ENCODE measurements at regions not wholly inside any gene's neighbourhood (a gene's known extent, or its start where the extent isn't known, plus 50 kb on each side); places are given as distances from the start of the nearest gene placed in this dataset.

DNA sequence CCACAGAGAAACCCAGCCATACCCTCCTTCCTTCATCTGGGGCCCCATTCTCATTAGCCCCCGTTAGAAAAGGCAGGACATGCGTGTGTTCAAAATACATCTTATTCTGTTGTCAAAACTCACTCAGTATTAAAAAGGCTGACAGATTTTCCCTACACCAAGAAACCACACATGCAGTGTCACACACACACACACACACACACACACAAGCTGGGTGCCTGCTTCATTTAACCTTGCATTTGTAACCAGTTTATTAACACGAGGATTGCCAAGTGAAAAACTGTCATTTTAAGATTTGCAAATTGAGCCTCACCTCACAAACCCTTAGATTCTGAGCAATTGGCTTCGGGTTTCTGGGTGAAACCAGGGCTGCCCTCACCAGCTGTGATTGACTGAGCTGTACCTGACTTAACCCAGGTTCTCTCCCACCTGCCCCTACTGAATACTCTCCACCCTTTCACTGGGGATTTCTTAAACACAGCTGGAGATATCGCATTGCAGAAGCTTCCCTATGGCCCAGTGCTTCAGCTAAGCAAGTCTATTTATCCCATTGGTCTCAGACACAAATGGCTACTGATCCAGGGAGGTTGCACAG is 172.7 kb upstream of the ZNF507 start:
- TF ChIP-seq, protein P1, sequence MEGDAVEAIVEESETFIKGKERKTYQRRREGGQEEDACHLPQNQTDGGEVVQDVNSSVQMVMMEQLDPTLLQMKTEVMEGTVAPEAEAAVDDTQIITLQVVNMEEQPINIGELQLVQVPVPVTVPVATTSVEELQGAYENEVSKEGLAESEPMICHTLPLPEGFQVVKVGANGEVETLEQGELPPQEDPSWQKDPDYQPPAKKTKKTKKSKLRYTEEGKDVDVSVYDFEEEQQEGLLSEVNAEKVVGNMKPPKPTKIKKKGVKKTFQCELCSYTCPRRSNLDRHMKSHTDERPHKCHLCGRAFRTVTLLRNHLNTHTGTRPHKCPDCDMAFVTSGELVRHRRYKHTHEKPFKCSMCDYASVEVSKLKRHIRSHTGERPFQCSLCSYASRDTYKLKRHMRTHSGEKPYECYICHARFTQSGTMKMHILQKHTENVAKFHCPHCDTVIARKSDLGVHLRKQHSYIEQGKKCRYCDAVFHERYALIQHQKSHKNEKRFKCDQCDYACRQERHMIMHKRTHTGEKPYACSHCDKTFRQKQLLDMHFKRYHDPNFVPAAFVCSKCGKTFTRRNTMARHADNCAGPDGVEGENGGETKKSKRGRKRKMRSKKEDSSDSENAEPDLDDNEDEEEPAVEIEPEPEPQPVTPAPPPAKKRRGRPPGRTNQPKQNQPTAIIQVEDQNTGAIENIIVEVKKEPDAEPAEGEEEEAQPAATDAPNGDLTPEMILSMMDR (IDR thresholded peaks at IDR 0.05; ENCODE audit: insufficient read depth, low read length, missing control alignments) = no peak
- ChIA-PET POLR2A (no interaction called here), CTCF (interaction anchor here (0.5 kb wide), 1 partner anchor 160 kb away, joined by 3 read pairs; no protein-coding TSS in a partner anchor)
- DNase-seq (ENCODE audit: low read depth, low spot score) = no peak
- H3K4me3 ChIP-seq (ENCODE audit: low read depth, low read length) = no peak overlapping the region

DNA sequence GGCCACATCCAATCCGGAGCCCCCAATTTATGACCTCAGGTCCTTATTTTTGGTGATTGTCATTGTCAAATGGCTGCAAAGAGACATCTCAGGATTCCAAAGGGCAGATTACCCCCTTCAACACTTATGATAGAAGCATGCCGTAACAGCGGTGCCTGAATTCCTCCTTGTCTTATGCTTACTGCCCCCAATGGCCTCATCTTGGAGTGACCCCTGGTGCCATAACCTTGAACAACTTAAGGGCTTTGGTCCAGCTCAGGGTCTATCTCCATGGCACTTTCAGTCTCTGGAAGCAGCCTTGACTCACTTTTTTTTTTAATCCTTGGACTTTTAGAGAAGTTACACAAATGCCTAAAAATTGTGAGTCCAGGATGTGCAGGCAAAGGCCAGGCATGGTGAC is 171.6 kb upstream of the ZNF507 start:
- no peak for DNase-seq (ENCODE audit: low read depth, low spot score)
- TF ChIP-seq, protein P1 (IDR thresholded peaks at IDR 0.05; ENCODE audit: insufficient read depth, low read length, missing control alignments) = no peak
- ChIA-PET CTCF (no interaction called here), POLR2A (no interaction called here)
- H3K4me3 ChIP-seq (ENCODE audit: low read depth, low read length) = no peak overlapping the region

DNA sequence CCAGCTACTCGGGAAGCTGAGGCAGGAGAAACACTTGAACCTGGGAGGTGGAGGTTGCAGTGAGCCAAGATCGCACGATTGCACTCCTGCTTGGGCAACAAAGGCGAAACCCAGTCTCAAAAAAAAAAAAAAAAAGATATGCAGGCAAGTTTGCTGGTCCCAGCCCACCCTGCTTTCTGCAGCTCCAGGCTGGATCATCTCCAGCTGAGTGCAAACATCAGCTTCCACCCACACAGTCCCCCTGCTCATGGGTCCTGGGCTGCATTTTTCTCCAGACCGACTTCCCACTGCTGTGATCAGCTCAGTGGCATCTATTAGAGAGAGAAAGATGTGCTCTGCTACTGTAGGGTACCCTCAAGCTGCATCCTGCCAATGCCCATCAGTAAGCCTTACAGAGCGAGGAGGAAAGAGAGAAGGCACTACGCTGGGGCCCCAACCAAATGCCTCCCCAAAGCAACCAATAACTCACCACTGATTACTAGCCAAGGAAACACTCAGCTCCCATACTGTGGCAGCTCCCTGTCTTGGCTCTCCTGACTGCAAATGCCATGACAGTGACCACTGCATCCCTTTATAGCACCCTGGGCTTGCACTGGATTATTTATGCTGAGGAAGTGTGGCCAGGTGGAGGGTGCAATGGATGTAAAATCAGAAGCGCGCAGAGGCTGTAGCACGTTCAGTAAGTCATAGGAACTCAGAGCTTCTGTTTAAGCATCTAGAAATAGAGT is 170.9 kb upstream of the ZNF507 start:
- TF ChIP-seq, protein P1 (IDR thresholded peaks at IDR 0.05; ENCODE audit: insufficient read depth, low read length, missing control alignments) = no peak
- ChIA-PET POLR2A (no interaction called here), CTCF (no interaction called here)
- no peak overlapping the region for H3K4me3 ChIP-seq (ENCODE audit: low read depth, low read length)
- DNase-seq (ENCODE audit: low read depth, low spot score) = no peak

DNA sequence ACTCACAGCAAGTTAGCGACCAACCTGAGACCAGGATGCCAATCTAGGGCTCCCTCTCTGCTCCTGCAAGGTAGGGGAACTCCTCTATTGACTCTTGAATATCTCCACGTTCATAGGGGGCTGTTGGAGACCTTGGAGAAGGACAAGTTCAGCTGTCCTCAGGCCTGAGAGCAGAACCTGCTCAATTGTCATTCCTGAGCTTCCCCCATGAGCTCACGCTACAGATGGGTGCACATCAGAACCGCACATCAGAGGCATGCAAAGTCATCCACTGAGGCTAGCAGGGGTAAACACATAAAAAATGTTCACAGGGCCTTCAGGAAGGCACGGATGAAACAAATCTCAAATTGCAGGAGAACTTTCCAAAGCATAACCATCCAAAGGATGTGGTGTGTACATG is 168.8 kb upstream of the ZNF507 start:
- DNase-seq (ENCODE audit: low read depth, low spot score) = no peak
- ChIA-PET POLR2A (no interaction called here), CTCF (no interaction called here)
- TF ChIP-seq, protein P1 (IDR thresholded peaks at IDR 0.05; ENCODE audit: insufficient read depth, low read length, missing control alignments) = no peak
- no peak overlapping the region for H3K4me3 ChIP-seq (ENCODE audit: low read depth, low read length)

DNA sequence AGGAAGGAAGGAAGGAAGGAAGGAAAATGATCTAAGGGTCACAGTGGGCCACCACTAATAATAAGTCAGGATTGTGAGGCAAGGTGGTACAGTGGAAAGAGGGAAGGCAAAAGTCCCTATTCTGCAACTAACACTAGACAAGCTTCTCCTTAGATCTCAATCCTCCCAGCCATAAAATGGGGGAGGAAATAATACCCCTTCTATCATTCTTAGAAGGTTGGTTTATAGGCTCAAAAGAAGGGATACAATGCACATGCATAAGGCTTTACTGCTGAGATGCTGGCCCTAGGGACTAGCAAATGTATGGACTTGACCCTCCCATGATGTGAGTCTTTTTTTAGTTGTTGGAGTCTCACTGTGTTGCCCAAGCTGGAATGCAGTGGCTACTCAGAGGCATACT is 167.7 kb upstream of the ZNF507 start:
- CTCF ChIA-PET = no interaction called here

DNA sequence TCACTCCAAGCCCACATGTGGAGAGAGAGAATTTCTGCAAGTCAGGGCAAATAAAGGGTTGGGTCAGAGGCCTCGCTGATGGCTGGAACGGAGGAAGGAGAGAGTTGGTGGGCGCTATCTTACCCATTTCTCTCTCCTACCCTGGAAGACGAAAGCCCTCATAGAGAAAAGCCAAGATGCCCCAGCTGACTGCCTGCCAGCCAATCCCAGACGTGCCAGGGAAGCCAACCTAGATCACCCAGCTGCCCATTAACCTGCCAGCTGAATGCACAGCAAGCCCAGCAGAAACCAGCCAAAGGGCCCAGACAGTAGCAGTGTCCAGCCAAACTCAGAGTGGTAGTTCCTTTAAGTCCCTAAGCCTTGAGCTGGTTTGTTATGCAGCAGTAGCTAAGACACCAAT is 167.0 kb upstream of the ZNF507 start:
- ChIA-PET CTCF (no interaction called here), POLR2A (no interaction called here)
- DNase-seq (ENCODE audit: low read depth, low spot score) = no peak
- TF ChIP-seq, protein P1 (IDR thresholded peaks at IDR 0.05; ENCODE audit: insufficient read depth, low read length, missing control alignments) = no peak
- H3K4me3 ChIP-seq (ENCODE audit: low read depth, low read length) = no peak overlapping the region

More for the DNA sequence above, 167.7 kb upstream of the ZNF507 start:
- TF ChIP-seq, protein P1 (IDR thresholded peaks at IDR 0.05; ENCODE audit: insufficient read depth, low read length, missing control alignments) = no peak
- POLR2A ChIA-PET = no interaction called here
- H3K4me3 ChIP-seq (ENCODE audit: low read depth, low read length) = no peak overlapping the region
- no peak for DNase-seq (ENCODE audit: low read depth, low spot score)

Measured in AG04449 (cell line).